ENCODE measurements at regions not wholly inside any gene's neighbourhood (a gene's known extent, or its start where the extent isn't known, plus 50 kb on each side); places are given as distances from the start of the nearest gene placed in this dataset.

- TF ChIP-seq, protein P1, sequence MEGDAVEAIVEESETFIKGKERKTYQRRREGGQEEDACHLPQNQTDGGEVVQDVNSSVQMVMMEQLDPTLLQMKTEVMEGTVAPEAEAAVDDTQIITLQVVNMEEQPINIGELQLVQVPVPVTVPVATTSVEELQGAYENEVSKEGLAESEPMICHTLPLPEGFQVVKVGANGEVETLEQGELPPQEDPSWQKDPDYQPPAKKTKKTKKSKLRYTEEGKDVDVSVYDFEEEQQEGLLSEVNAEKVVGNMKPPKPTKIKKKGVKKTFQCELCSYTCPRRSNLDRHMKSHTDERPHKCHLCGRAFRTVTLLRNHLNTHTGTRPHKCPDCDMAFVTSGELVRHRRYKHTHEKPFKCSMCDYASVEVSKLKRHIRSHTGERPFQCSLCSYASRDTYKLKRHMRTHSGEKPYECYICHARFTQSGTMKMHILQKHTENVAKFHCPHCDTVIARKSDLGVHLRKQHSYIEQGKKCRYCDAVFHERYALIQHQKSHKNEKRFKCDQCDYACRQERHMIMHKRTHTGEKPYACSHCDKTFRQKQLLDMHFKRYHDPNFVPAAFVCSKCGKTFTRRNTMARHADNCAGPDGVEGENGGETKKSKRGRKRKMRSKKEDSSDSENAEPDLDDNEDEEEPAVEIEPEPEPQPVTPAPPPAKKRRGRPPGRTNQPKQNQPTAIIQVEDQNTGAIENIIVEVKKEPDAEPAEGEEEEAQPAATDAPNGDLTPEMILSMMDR (IDR thresholded peaks at IDR 0.05) = no peak
- TF ChIP-seq ZFX (IDR thresholded peaks at IDR 0.05; ENCODE audit: borderline replicate concordance) = no peak
- H3K27ac ChIP-seq = no peak overlapping the region
Measured at GRCh38 chr5:96065685-96066385, 104.2 kb upstream of the ELL2 start.

DNA sequence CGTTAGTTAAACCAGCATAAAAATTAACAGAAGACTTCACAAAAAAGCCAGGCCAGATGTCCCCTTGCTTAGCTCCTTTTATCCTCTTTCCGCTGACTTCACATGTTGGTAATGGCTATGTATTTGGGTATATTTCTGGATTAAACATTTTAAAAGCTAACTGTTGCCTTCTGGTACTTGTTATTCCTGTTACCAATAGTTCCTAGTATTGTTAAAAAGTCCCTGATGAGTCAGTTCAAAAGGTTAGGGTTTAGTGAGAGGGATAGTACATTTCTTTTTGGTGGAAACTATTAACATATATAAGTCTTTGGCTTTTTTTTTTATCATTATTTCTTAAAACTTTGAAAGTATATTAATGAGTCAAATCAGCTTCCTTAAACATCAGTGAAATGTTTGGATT, 103.2 kb upstream of the ELL2 start:
- H3K27ac ChIP-seq = no peak overlapping the region
- TF ChIP-seq, protein P1 (IDR thresholded peaks at IDR 0.05) = no peak
- no peak for TF ChIP-seq ZFX (IDR thresholded peaks at IDR 0.05; ENCODE audit: borderline replicate concordance)

GRCh38 chr5:96062836-96063235, 101.2 kb upstream of the ELL2 start:
- TF ChIP-seq, protein P1 (IDR thresholded peaks at IDR 0.05) = no peak
- TF ChIP-seq ZFX (IDR thresholded peaks at IDR 0.05; ENCODE audit: borderline replicate concordance) = no peak

DNA sequence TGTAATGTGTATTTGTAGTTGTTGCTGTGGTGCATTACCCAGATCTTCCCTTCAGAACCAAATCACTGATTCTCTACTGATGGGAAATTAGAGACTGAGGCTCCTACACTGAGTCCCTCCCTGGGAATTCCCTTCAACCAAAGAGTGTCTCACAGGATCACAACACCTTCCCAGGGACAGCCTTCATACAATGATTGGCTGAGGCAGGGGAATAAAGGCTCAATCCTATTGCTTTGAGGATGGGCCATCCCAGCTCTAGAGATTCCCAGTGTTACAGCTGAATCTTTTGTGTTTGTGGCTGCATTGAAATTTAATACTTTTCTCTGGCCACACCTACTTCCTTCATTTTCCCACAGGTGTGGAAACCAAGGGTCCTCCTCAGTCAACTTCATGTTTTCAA, 96.4 kb upstream of the ELL2 start:
- TF ChIP-seq, protein P1 (IDR thresholded peaks at IDR 0.05) = no peak

More at GRCh38 chr5:96062836-96063235, 101.2 kb upstream of the ELL2 start:
- no peak overlapping the region for H3K27ac ChIP-seq

GRCh38 chr5:96054311-96055030, 92.8 kb upstream of the ELL2 start:
- no peak overlapping the region for H3K27ac ChIP-seq
- TF ChIP-seq ZFX (IDR thresholded peaks at IDR 0.05; ENCODE audit: borderline replicate concordance) = no peak
- TF ChIP-seq, protein P1 (IDR thresholded peaks at IDR 0.05) = no peak

More for the DNA sequence above, 96.4 kb upstream of the ELL2 start:
- no peak overlapping the region for H3K27ac ChIP-seq

- no peak overlapping the region for H3K27ac ChIP-seq
- TF ChIP-seq, protein P1 (IDR thresholded peaks at IDR 0.05) = no peak
- no peak for TF ChIP-seq ZFX (IDR thresholded peaks at IDR 0.05; ENCODE audit: borderline replicate concordance)
Measured at GRCh38 chr5:96053063-96053735, 91.5 kb upstream of the ELL2 start.
